ENCODE measurements at regions not wholly inside any gene's neighbourhood (a gene's known extent, or its start where the extent isn't known, plus 50 kb on each side); places are given as distances from the start of the nearest gene placed in this dataset.

DNA sequence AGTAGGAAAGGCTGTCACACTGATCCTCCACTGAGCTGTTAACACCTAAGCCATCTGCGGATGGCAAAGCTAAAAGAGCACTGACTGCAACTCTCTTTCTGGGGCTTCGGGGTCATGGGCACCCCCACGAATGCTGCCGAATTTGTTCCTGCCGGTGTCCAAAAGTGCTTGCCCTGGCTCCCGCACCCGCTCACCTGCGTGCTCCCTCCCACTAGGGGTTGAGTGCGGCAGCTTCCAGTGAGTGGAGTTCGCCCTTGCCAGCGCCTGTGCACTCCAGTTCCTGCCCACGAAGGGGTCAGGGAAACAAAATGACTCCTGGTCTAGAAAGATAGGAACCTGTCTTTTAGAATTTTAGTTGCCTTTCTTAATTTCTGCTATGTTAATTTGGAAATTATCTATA is 78.7 kb downstream of the IFI44 start:
- no peaks in the 10 kb centered on the region for H3K9me3 Mint-ChIP-seq (ENCODE audit: low read depth, unreplicated experiment)
- H3K27ac Mint-ChIP-seq (ENCODE audit: unreplicated experiment): no peak overlapping the region
- BruUV-seq (replicated peaks): no TSS peak
- CTCF ChIA-PET: no interaction called here
- no peaks in the 10 kb centered on the region for H3K4me1 Mint-ChIP-seq (ENCODE audit: low read depth, unreplicated experiment)
- H3K36me3 Mint-ChIP-seq (ENCODE audit: insufficient read depth, unreplicated experiment): no peaks in the 10 kb centered on the region
- intact Hi-C loops (cut with micrococcal nuclease; ENCODE audit: unreplicated experiment): no loop called here
- DNase-seq: no peak
- no peaks in the 10 kb centered on the region for H3K27me3 Mint-ChIP-seq (ENCODE audit: unreplicated experiment)
- H3K4me3 Mint-ChIP-seq (ENCODE audit: low read depth, unreplicated experiment): no peak overlapping the region
- TF ChIP-seq, protein P1, sequence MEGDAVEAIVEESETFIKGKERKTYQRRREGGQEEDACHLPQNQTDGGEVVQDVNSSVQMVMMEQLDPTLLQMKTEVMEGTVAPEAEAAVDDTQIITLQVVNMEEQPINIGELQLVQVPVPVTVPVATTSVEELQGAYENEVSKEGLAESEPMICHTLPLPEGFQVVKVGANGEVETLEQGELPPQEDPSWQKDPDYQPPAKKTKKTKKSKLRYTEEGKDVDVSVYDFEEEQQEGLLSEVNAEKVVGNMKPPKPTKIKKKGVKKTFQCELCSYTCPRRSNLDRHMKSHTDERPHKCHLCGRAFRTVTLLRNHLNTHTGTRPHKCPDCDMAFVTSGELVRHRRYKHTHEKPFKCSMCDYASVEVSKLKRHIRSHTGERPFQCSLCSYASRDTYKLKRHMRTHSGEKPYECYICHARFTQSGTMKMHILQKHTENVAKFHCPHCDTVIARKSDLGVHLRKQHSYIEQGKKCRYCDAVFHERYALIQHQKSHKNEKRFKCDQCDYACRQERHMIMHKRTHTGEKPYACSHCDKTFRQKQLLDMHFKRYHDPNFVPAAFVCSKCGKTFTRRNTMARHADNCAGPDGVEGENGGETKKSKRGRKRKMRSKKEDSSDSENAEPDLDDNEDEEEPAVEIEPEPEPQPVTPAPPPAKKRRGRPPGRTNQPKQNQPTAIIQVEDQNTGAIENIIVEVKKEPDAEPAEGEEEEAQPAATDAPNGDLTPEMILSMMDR (IDR thresholded peaks at IDR 0.05; ENCODE audit: unreplicated experiment): no peak

DNA sequence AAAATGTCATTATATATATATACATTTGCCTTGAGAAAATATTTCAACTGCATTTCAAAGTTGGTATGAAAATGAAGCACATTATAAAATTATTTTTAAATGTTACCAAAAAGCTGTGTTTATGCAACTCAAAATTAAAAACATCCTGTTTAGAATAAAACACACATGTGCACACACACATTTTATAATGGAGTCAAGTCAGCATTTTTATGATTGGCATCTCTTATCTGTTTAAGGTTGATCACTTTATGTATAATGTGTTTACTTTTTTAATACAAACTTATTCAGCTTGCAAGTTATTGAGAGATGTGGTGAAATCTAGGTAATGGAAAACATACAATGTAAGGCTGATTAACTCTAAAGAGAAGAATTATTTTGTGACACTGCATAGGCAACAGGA is 80.4 kb downstream of the IFI44 start:
- Mint-ChIP-seq H3K27ac (ENCODE audit: unreplicated experiment) (no peak overlapping the region), H3K4me1 (ENCODE audit: low read depth, unreplicated experiment) (no peaks in the 10 kb centered on the region), H3K27me3 (ENCODE audit: unreplicated experiment) (no peaks in the 10 kb centered on the region), H3K4me3 (ENCODE audit: low read depth, unreplicated experiment) (no peak overlapping the region), H3K36me3 (ENCODE audit: insufficient read depth, unreplicated experiment) (no peaks in the 10 kb centered on the region), H3K9me3 (ENCODE audit: low read depth, unreplicated experiment) (no peaks in the 10 kb centered on the region)
- TF ChIP-seq, protein P1 (IDR thresholded peaks at IDR 0.05; ENCODE audit: unreplicated experiment): no peak
- BruUV-seq (replicated peaks): no TSS peak
- no peak for DNase-seq
- intact Hi-C loops (cut with micrococcal nuclease; ENCODE audit: unreplicated experiment): no loop called here
- CTCF ChIA-PET: no interaction called here

DNA sequence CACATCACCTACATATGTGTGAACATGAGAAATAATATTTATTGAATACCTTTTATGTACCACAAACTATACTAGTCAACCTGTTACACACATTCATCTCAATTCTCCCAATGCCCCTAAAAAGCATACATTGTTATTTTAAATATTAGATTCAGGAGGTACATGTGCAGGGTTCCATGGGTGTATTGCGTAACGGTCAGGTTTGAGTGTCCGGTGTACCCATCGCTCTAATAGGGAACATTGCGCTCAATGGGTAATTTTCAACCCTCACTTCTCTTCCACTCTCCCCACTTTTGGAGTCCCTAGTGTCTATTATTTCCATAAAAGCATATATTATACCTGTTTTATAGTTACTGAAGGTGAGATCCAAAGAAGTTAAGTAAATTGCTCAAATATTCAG is 82.0 kb downstream of the IFI44 start:
- TF ChIP-seq, protein P1 (IDR thresholded peaks at IDR 0.05; ENCODE audit: unreplicated experiment): no peak
- BruUV-seq (replicated peaks): no TSS peak
- CTCF ChIA-PET: no interaction called here
- Mint-ChIP-seq H3K27ac (ENCODE audit: unreplicated experiment) (no peak overlapping the region), H3K9me3 (ENCODE audit: low read depth, unreplicated experiment) (no peaks in the 10 kb centered on the region), H3K4me1 (ENCODE audit: low read depth, unreplicated experiment) (no peaks in the 10 kb centered on the region), H3K36me3 (ENCODE audit: insufficient read depth, unreplicated experiment) (no peaks in the 10 kb centered on the region), H3K4me3 (ENCODE audit: low read depth, unreplicated experiment) (no peak overlapping the region), H3K27me3 (ENCODE audit: unreplicated experiment) (no peaks in the 10 kb centered on the region)
- no peak for DNase-seq
- intact Hi-C loops (cut with micrococcal nuclease; ENCODE audit: unreplicated experiment): no loop called here

DNA sequence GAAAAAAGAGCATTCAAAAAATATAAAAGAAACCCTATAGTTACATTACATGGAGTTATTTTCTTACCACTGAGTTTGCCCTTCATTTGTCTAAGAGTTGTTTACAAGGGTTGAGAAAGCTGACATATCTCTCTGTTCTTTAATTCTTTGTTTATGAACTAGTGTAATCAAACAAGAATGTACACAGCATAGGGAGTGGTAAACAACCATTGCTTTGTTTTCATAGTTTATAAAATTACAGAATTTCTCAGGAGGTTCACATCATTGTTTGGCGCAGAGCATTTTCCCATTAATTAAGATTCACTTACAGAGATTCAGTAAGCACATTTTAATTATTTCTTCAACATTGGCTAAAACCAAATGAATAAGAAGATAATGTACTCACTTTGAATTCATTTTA is 87.6 kb downstream of the IFI44 start:
- no peak overlapping the region for H3K4me3 Mint-ChIP-seq (ENCODE audit: low read depth, unreplicated experiment)
- no peak for DNase-seq
- CTCF ChIA-PET: no interaction called here
- no peaks in the 10 kb centered on the region for H3K27me3 Mint-ChIP-seq (ENCODE audit: unreplicated experiment)
- TF ChIP-seq, protein P1 (IDR thresholded peaks at IDR 0.05; ENCODE audit: unreplicated experiment): no peak
- no TSS peak for BruUV-seq (replicated peaks)
- H3K36me3 Mint-ChIP-seq (ENCODE audit: insufficient read depth, unreplicated experiment): no peaks in the 10 kb centered on the region
- H3K9me3 Mint-ChIP-seq (ENCODE audit: low read depth, unreplicated experiment): peaks cover 6% of the 10 kb centered on the region
- H3K4me1 Mint-ChIP-seq (ENCODE audit: low read depth, unreplicated experiment): no peaks in the 10 kb centered on the region
- no peak overlapping the region for H3K27ac Mint-ChIP-seq (ENCODE audit: unreplicated experiment)
- intact Hi-C loops (cut with micrococcal nuclease; ENCODE audit: unreplicated experiment): no loop called here

DNA sequence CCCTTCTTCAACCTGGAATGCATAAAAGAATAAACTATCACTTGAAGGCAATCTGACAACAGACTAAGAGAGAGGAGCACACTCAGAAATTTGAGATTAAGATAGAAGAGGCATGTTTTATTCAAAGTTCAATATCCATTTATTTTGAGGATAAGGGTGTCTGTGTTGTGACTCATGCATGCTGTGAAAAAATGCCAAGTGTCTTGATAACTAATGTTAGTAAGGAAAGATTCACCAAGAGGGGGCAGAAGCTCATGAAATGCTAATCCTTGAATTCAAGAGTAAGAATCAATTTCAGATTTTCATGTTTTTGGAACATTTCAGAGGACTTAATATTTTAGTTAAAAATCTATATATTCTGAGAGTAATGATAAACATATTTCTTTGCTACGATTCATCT is 94.0 kb downstream of the IFI44 start:
- DNase-seq: no peak
- CTCF ChIA-PET: no interaction called here
- Mint-ChIP-seq H3K9me3 (ENCODE audit: low read depth, unreplicated experiment) (peaks cover 2% of the 10 kb centered on the region), H3K4me1 (ENCODE audit: low read depth, unreplicated experiment) (no peaks in the 10 kb centered on the region), H3K4me3 (ENCODE audit: low read depth, unreplicated experiment) (no peak overlapping the region), H3K27me3 (ENCODE audit: unreplicated experiment) (no peaks in the 10 kb centered on the region), H3K36me3 (ENCODE audit: insufficient read depth, unreplicated experiment) (no peaks in the 10 kb centered on the region), H3K27ac (ENCODE audit: unreplicated experiment) (no peak overlapping the region)
- intact Hi-C loops (cut with micrococcal nuclease; ENCODE audit: unreplicated experiment): no loop called here
- TF ChIP-seq, protein P1 (IDR thresholded peaks at IDR 0.05; ENCODE audit: unreplicated experiment): no peak
- no TSS peak for BruUV-seq (replicated peaks)
